ENCODE measurements at regions not wholly inside any gene's neighbourhood (a gene's known extent, or its start where the extent isn't known, plus 50 kb on each side); places are given as distances from the start of the nearest gene placed in this dataset.
"Not testable (repeated sequence)": the region's sequence is repeated elsewhere in the genome, so short reads cannot be mapped to it uniquely, and the experiment has no call there.

GRCh38 chr3:126287536-126288241 lies 69.5 kb downstream of the KLF15 start:
- peak; percentile 49 for DNase-seq (ENCODE audit: low read depth)
- no peak for TF ChIP-seq CTCF (conservative IDR thresholded peaks at IDR 0.05; ENCODE audit: control insufficient read depth, insufficient read depth, low read depth, low read length)
- peak overlapping the region; percentile 45 for H3K4me3 ChIP-seq (ENCODE audit: control insufficient read depth, low read depth, low read length)

- peak overlapping the region; percentile 45 for H3K4me3 ChIP-seq (ENCODE audit: control insufficient read depth, low read depth, low read length)
- no peak for TF ChIP-seq CTCF (conservative IDR thresholded peaks at IDR 0.05; ENCODE audit: control insufficient read depth, insufficient read depth, low read depth, low read length)
Measured at GRCh38 chr3:126287171-126287535, 70.1 kb downstream of the KLF15 start.

GRCh38 chr3:126285369-126285768 lies 71.8 kb downstream of the KLF15 start:
- TF ChIP-seq CTCF (conservative IDR thresholded peaks at IDR 0.05; ENCODE audit: control insufficient read depth, insufficient read depth, low read depth, low read length) = no peak
- H3K4me3 ChIP-seq (ENCODE audit: control insufficient read depth, low read depth, low read length) = no peak overlapping the region
- DNase-seq (ENCODE audit: low read depth) = no peak

More at GRCh38 chr3:126287171-126287535, 70.1 kb downstream of the KLF15 start:
- DNase-seq (ENCODE audit: low read depth) = no peak

GRCh38 chr3:126284258-126284904 lies 72.8 kb downstream of the KLF15 start:
- TF ChIP-seq CTCF (conservative IDR thresholded peaks at IDR 0.05; ENCODE audit: control insufficient read depth, insufficient read depth, low read depth, low read length) = no peak
- DNase-seq (ENCODE audit: low read depth) = peak; percentile 78
- no peak overlapping the region for H3K4me3 ChIP-seq (ENCODE audit: control insufficient read depth, low read depth, low read length)

GRCh38 chr3:126283651-126284050 lies 73.6 kb downstream of the KLF15 start:
- H3K4me3 ChIP-seq (ENCODE audit: control insufficient read depth, low read depth, low read length) = not testable (repeated sequence)

GRCh38 chr3:126279853-126280252 lies 77.4 kb downstream of the KLF15 start:
- TF ChIP-seq CTCF (conservative IDR thresholded peaks at IDR 0.05; ENCODE audit: control insufficient read depth, insufficient read depth, low read depth, low read length) = no peak
- H3K4me3 ChIP-seq (ENCODE audit: control insufficient read depth, low read depth, low read length) = no peak overlapping the region

More at GRCh38 chr3:126283651-126284050, 73.6 kb downstream of the KLF15 start:
- DNase-seq (ENCODE audit: low read depth) = not testable (repeated sequence)

GRCh38 chr3:126277629-126278378 lies 79.4 kb downstream of the KLF15 start:
- TF ChIP-seq CTCF (conservative IDR thresholded peaks at IDR 0.05; ENCODE audit: control insufficient read depth, insufficient read depth, low read depth, low read length) = no peak
- peak; percentile 27 for DNase-seq (ENCODE audit: low read depth)
- no peak overlapping the region for H3K4me3 ChIP-seq (ENCODE audit: control insufficient read depth, low read depth, low read length)

More at GRCh38 chr3:126279853-126280252, 77.4 kb downstream of the KLF15 start:
- DNase-seq (ENCODE audit: low read depth) = no peak
